H9 (cell line): ENCODE measurements at regions not wholly inside any gene's neighbourhood (a gene's known extent, or its start where the extent isn't known, plus 50 kb on each side); places are given as distances from the start of the nearest gene placed in this dataset.

Experiments
- DNase-seq: peaks from one replicate; pipeline ENCODE4 v3.0.0-alpha.2; 2017
- H2AFZ ChIP-seq: one replicate; pipeline ENCODE4 v1.6.1; 2013; ENCODE audit warnings: mild to moderate bottlenecking, low read length, control low read depth, moderate library complexity
- H2AK5ac ChIP-seq: 2 replicates; pipeline ENCODE4 v1.6.1; 2013; ENCODE audit warnings: low read length, control low read depth, mixed read lengths; ENCODE audit not compliant: insufficient read length
- H2BK120ac ChIP-seq: one replicate; pipeline ENCODE4 v1.6.1; 2013; ENCODE audit warnings: low read depth, mild to moderate bottlenecking, low read length, control low read depth, inconsistent platforms; ENCODE audit not compliant: poor library complexity, severe bottlenecking
- H2BK12ac ChIP-seq: 2 replicates; pipeline ENCODE4 v1.6.1; 2013; ENCODE audit warnings: low read length, control low read depth, mixed read lengths, low read depth; ENCODE audit not compliant: insufficient read length
- H2BK15ac ChIP-seq: 2 replicates; pipeline ENCODE4 v1.6.1; 2013; ENCODE audit warnings: low read depth, low read length, control low read depth
- H2BK20ac ChIP-seq: one replicate; pipeline ENCODE4 v1.6.1; 2013; ENCODE audit warnings: low read depth, mild to moderate bottlenecking, low read length, control low read depth, inconsistent platforms; ENCODE audit not compliant: poor library complexity, severe bottlenecking
- H2BK5ac ChIP-seq: 2 replicates; pipeline ENCODE4 v1.6.1; 2013; ENCODE audit warnings: low read length, control low read depth, mixed read lengths; ENCODE audit not compliant: insufficient read length
- H3K14ac ChIP-seq: 2 replicates; pipeline ENCODE4 v1.6.1; 2013; ENCODE audit warnings: low read length, control low read depth; ENCODE audit not compliant: insufficient read depth
- H3K18ac ChIP-seq: 2 replicates; pipeline ENCODE4 v1.6.1; 2013; ENCODE audit warnings: low read depth, mild to moderate bottlenecking, mixed read lengths, low read length, control low read depth; ENCODE audit not compliant: insufficient read length
- H3K23ac ChIP-seq: 2 replicates; pipeline ENCODE4 v1.6.1; 2013; ENCODE audit warnings: low read length, control low read depth, mixed read lengths, low read depth; ENCODE audit not compliant: insufficient read length
- H3K23me2 ChIP-seq: 2 replicates; pipeline ENCODE4 v1.6.1; 2013; ENCODE audit warnings: low read depth, mild to moderate bottlenecking, mixed read lengths, low read length, control low read depth; ENCODE audit not compliant: insufficient read length, poor library complexity, severe bottlenecking
- H3K27ac ChIP-seq: 2 replicates; pipeline ENCODE4 v1.5.1; 2013; ENCODE audit warnings: low read length, control low read depth, mixed read lengths, low read depth; ENCODE audit not compliant: insufficient read length
- H3K27me3 ChIP-seq: 2 replicates; pipeline ENCODE4 v1.6.1; 2013; ENCODE audit warnings: low read length, control low read depth, inconsistent platforms; ENCODE audit not compliant: insufficient read depth
- H3K4ac ChIP-seq: 2 replicates; pipeline ENCODE4 v1.6.1; 2013; ENCODE audit warnings: low read depth, mild to moderate bottlenecking, control low read depth, inconsistent platforms, low read length, moderate library complexity
- H3K4me1 ChIP-seq: 2 replicates; pipeline ENCODE4 v1.6.1; 2013; ENCODE audit warnings: low read length, control low read depth, inconsistent platforms; ENCODE audit not compliant: insufficient read depth
- H3K4me2 ChIP-seq: 2 replicates; pipeline ENCODE4 v1.6.1; 2013; ENCODE audit warnings: low read length, control low read depth, mixed read lengths; ENCODE audit not compliant: insufficient read length, insufficient read depth
- H3K56ac ChIP-seq: 2 replicates; pipeline ENCODE4 v1.6.1; 2013; ENCODE audit warnings: low read depth, mild to moderate bottlenecking, mixed read lengths, low read length, control low read depth; ENCODE audit not compliant: insufficient read length
- H3K79me1 ChIP-seq: 2 replicates; pipeline ENCODE4 v1.6.1; 2013; ENCODE audit warnings: low read depth, mild to moderate bottlenecking, moderate library complexity, low read length, control low read depth, inconsistent platforms; ENCODE audit not compliant: insufficient read depth, poor library complexity, severe bottlenecking
- H3K79me2 ChIP-seq: 2 replicates; pipeline ENCODE4 v1.6.1; 2013; ENCODE audit warnings: low read length, control low read depth, inconsistent platforms; ENCODE audit not compliant: insufficient read depth
- H3K9ac ChIP-seq: 2 replicates; pipeline ENCODE4 v1.6.1; 2013; ENCODE audit warnings: low read length, control low read depth, mixed read lengths; ENCODE audit not compliant: insufficient read length; ENCODE audit errors: extremely low read depth
- H3K9me3 ChIP-seq: one replicate; pipeline ENCODE4 v1.6.1; 2013; ENCODE audit warnings: low read depth, low read length, inconsistent platforms; ENCODE audit not compliant: control insufficient read depth
- H3T11ph ChIP-seq: one replicate; pipeline ENCODE4 v1.6.1; 2013; ENCODE audit warnings: mild to moderate bottlenecking, low read length, control low read depth, inconsistent platforms
- H4K20me1 ChIP-seq: one replicate; pipeline ENCODE4 v1.6.1; 2013; ENCODE audit not compliant: control insufficient read depth, insufficient read length, insufficient read depth
- H4K5ac ChIP-seq: 2 replicates; pipeline ENCODE4 v1.6.1; 2013; ENCODE audit warnings: low read depth, mild to moderate bottlenecking, mixed read lengths, low read length, control low read depth; ENCODE audit not compliant: insufficient read length
- H4K8ac ChIP-seq: replicated peaks from 2 replicates; pipeline ENCODE4 v1.6.1; 2013; ENCODE audit warnings: low read length, control low read depth, mixed read lengths, low read depth; ENCODE audit not compliant: insufficient read length
- H4K91ac ChIP-seq: 2 replicates; pipeline ENCODE4 v1.6.1; 2013; ENCODE audit warnings: low read depth, mild to moderate bottlenecking, moderate library complexity, mixed read lengths, low read length, control low read depth; ENCODE audit not compliant: insufficient read length
- H3K27ac Mint-ChIP-seq, 3 experiments: 2 replicates in 2 of 3; 3 replicates in 1 of 3; pipeline ENCODE4 v1.8.0; 2020 to 2021; ENCODE audit warnings: mixed read lengths in 3 of 3, mild to moderate bottlenecking in 1 of 3, moderate library complexity in 1 of 3
- H3K27me3 Mint-ChIP-seq: 2 replicates; pipeline ENCODE4 v1.8.0; 2021; ENCODE audit warnings: low read depth, mild to moderate bottlenecking, moderate library complexity, mixed read lengths
- H3K36me3 Mint-ChIP-seq, 3 experiments: 2 replicates in 2 of 3; 3 replicates in 1 of 3; pipeline ENCODE4 v1.8.0; 2020 to 2021; ENCODE audit warnings: low read depth in 3 of 3, mixed read lengths in 3 of 3; ENCODE audit not compliant: insufficient read depth in 1 of 3
- H3K4me1 Mint-ChIP-seq, 2 experiments: 2 replicates each; pipeline ENCODE4 v1.8.0; 2020; ENCODE audit warnings: mixed read lengths in 2 of 2
- H3K4me3 Mint-ChIP-seq, 2 experiments: 2 replicates in 1 of 2; 3 replicates in 1 of 2; pipeline ENCODE4 v1.8.0; 2020 to 2021; ENCODE audit warnings: mild to moderate bottlenecking in 2 of 2, mixed read lengths in 2 of 2, moderate library complexity in 1 of 2
- H3K9me3 Mint-ChIP-seq, 2 experiments: 2 replicates in 1 of 2; 3 replicates in 1 of 2; pipeline ENCODE4 v1.8.0; 2020; ENCODE audit warnings: mild to moderate bottlenecking in 2 of 2, mixed read lengths in 2 of 2, moderate library complexity in 1 of 2
- TF ChIP-seq, protein P1 (sequence below): fragments of 200-600 bp; sonication (generic); conservative IDR thresholded peaks from 3 replicates; pipeline ENCODE4 v1.8.0; 2021; ENCODE audit warnings: antibody characterized with exemption, mild to moderate bottlenecking

DNA sequence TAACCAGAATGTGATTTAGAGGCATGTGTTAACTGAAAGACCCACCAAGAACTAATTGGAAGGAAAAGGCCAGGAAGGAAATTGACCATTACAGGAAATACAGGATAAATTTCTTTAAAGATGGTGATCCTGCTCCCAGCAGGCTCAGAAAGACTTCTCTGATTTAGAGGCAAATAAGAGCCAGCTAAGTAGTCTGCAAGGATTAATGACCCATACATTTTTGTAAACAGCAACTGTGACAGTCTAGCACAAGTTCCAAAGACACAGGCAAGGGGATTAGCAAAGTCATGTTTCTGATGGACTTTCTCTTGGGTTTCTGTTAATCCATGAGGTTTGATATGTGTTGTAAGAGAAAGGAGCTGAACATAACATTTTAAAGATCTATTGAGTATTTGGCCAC is 425.0 kb downstream of the HTR7 start:
- H3K4me2 ChIP-seq: no peak overlapping the region
- no peak overlapping the region for H3K9ac ChIP-seq
- H4K5ac ChIP-seq: no peak overlapping the region
- no peaks in the 10 kb centered on the region for H3K4me1 Mint-ChIP-seq
- H3K27ac ChIP-seq: no peak overlapping the region
- no peaks in the 10 kb centered on the region for H3K36me3 Mint-ChIP-seq
- no peaks in the 10 kb centered on the region for H4K20me1 ChIP-seq
- no peak overlapping the region for H2BK20ac ChIP-seq
- peaks cover 0 to 3% of the 10 kb centered on the region in 2 experiments; a peak in 1 of 5 replicates for H3K9me3 Mint-ChIP-seq
- no peak overlapping the region for H2AFZ ChIP-seq
- H3K4me1 ChIP-seq: no peaks in the 10 kb centered on the region
- no peak overlapping the region for H4K8ac ChIP-seq
- no peak overlapping the region for H2BK5ac ChIP-seq
- no peaks in the 10 kb centered on the region for H3K9me3 ChIP-seq
- no peaks in the 10 kb centered on the region for H3K23me2 ChIP-seq
- H3K27ac Mint-ChIP-seq: no peak overlapping the region
- H3K79me2 ChIP-seq: no peaks in the 10 kb centered on the region
- no peak overlapping the region for H3K14ac ChIP-seq
- H4K91ac ChIP-seq: no peak overlapping the region
- no peaks in the 10 kb centered on the region for H3K79me1 ChIP-seq
- no peak overlapping the region for H3K56ac ChIP-seq
- no peak overlapping the region for H2BK120ac ChIP-seq
- no peak for DNase-seq
- H3K27me3 ChIP-seq: no peaks in the 10 kb centered on the region
- H3K23ac ChIP-seq: no peak overlapping the region
- no peak overlapping the region for H2BK15ac ChIP-seq
- no peak overlapping the region for H3T11ph ChIP-seq
- H3K4me3 Mint-ChIP-seq: no peak overlapping the region
- H3K4ac ChIP-seq: no peak overlapping the region
- TF ChIP-seq, protein P1, sequence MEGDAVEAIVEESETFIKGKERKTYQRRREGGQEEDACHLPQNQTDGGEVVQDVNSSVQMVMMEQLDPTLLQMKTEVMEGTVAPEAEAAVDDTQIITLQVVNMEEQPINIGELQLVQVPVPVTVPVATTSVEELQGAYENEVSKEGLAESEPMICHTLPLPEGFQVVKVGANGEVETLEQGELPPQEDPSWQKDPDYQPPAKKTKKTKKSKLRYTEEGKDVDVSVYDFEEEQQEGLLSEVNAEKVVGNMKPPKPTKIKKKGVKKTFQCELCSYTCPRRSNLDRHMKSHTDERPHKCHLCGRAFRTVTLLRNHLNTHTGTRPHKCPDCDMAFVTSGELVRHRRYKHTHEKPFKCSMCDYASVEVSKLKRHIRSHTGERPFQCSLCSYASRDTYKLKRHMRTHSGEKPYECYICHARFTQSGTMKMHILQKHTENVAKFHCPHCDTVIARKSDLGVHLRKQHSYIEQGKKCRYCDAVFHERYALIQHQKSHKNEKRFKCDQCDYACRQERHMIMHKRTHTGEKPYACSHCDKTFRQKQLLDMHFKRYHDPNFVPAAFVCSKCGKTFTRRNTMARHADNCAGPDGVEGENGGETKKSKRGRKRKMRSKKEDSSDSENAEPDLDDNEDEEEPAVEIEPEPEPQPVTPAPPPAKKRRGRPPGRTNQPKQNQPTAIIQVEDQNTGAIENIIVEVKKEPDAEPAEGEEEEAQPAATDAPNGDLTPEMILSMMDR: no peak
- H2AK5ac ChIP-seq: no peak overlapping the region
- H2BK12ac ChIP-seq: no peak overlapping the region
- no peaks in the 10 kb centered on the region; the same call in 1 of the 2 replicates for H3K27me3 Mint-ChIP-seq
- no peak overlapping the region for H3K18ac ChIP-seq
